GM12865 (cell line): ENCODE measurements at regions not wholly inside any gene's neighbourhood (a gene's known extent, or its start where the extent isn't known, plus 50 kb on each side); places are given as distances from the start of the nearest gene placed in this dataset.

Source experiments
- DNase-seq: peaks from one replicate; pipeline ENCODE4 v3.0.0; 2010; ENCODE audit warnings: low read depth
- H3K4me3 ChIP-seq: 2 replicates; pipeline ENCODE4 v1.5.1; 2011; ENCODE audit warnings: mild to moderate bottlenecking, low read depth, low read length, control low read depth
- TF ChIP-seq, protein P1 (sequence below): IDR thresholded peaks from 2 replicates; pipeline ENCODE4 v1.5.1; 2011; ENCODE audit warnings: low read length, control low read depth, low read depth, inconsistent platforms; ENCODE audit not compliant: insufficient read depth; ENCODE audit errors: missing control alignments

DNA sequence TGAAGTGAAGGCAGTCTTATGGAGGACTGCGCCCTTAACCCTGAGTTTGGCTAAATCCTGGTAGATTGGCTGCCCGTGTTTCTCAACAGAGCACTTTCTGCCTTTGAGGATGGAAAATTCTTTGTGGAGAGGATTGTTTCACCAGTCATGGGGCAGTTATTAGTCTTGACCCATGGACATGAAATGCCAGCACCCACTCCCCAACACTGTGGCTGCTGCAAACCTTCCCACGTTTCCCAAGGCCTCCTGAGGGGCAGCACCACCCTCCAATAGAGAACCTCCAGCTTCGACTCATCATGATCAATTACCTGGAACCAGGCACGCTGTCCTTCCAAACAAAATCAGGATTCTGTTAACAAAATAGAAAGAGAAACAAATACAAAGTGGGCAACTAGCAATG lies 117.8 kb downstream of the PXDC1 start:
- TF ChIP-seq, protein P1, sequence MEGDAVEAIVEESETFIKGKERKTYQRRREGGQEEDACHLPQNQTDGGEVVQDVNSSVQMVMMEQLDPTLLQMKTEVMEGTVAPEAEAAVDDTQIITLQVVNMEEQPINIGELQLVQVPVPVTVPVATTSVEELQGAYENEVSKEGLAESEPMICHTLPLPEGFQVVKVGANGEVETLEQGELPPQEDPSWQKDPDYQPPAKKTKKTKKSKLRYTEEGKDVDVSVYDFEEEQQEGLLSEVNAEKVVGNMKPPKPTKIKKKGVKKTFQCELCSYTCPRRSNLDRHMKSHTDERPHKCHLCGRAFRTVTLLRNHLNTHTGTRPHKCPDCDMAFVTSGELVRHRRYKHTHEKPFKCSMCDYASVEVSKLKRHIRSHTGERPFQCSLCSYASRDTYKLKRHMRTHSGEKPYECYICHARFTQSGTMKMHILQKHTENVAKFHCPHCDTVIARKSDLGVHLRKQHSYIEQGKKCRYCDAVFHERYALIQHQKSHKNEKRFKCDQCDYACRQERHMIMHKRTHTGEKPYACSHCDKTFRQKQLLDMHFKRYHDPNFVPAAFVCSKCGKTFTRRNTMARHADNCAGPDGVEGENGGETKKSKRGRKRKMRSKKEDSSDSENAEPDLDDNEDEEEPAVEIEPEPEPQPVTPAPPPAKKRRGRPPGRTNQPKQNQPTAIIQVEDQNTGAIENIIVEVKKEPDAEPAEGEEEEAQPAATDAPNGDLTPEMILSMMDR, result no peak
- H3K4me3 ChIP-seq, result no peak overlapping the region
- DNase-seq, result no peak

DNA sequence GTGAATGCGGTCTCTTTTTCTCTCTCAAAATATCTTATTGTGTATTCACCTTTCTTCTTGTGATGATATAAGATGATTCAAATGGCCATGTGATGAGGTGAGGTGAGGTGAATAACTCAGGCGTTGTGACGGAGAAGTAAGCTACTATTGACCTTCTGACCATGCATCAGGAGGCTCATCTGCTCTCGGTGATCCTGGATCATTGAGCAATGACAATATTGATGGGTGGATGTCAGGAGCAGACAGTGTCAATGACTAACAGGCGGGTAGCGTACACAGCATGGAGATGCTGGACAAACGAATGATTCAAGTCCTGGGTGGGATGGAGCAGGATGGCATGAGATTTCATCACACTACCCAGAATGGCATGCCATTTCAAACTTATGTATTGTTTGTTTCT lies 119.6 kb downstream of the PXDC1 start:
- no peak overlapping the region for H3K4me3 ChIP-seq
- DNase-seq, result no peak
- TF ChIP-seq, protein P1, result no peak

DNA sequence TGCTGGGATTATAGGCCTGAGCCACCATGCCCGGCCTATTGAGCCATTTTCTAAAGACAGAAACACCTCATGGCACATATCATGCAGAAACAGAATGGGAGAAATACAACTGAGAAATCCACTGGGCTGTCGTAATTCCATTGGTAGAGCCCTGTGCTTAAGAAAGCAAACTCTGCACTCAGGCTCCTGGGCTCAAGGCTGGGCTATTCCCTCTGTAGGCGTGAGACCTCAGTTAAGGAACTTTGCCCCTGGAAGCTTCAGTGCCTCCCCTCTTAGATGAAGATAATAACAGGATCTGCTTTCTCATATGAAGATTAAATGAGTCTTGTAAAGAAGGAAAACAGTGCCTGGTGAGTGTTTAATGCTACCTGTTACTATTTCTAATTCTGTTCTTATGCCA lies 120.3 kb downstream of the PXDC1 start:
- H3K4me3 ChIP-seq, result no peak overlapping the region
- no peak for DNase-seq
- TF ChIP-seq, protein P1, result no peak

DNA sequence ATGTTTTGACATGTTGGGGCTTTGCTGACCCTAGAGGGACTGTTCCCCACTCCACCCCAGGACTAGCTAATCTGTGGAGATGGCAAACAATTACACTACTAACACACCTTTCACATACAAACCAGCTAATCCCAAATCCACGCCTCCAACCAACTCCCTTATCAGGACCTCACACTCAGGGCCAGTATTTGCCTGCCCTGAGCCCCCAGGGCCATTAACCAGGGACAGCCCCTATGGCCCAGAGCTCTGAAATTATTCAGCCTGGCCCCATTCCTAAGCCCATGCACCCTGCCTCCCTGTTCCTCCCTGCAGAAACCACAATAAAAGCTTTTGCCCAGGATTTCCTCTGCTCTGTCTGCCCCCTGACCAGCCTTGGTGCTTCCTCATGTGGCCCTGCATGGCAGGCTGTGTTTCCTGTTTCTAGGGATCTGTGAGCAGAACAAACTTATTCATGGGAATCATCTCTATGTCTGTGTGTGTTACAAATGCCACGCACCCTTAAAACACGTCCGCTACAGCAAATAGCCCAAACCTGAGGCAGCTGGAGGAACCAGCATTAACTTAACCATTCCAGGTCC lies 121.2 kb downstream of the PXDC1 start:
- H3K4me3 ChIP-seq, result no peak overlapping the region
- TF ChIP-seq, protein P1, result no peak
- DNase-seq, result no peak

DNA sequence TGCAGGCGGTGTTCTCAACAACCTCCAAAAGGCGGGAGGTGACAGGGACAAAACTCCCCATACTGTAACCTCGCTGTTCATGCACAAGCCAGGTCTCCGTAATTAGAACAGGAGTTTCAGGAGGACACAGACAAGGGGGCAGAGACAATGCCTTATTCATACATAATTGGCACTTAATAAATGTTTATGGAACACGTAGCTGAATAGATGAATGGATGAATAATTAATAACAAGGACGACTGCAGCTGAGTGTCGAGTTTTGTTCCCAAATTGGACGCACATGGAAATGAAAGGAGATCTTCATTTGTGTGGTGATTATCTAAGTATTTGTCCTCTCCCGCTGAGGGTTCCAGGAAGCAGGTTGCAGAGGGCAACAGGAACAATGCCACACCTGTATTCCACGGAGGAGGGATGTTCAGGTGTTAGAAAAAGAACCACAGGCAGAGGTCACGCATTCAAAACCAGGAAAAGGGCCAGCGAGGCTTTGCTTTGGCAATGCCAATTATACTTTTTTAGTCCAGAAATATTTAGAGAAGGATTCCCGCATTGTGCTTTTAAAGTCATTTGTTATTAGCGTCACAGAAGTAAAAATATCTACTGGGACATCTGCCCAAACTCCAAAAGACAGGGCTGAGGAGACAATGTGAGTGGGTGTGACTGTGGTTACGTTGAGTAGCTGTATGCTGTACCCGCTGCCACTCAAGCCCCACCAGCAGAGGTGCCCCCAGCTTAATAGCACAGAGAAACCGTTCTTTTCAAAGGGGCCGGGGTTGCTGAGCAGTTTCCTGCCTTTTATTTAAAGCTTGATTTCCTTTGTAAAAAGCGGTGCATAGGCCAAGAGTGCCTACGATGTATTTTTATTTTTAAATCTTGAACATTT lies 123.3 kb downstream of the PXDC1 start:
- no peak for DNase-seq
- H3K4me3 ChIP-seq, result no peak overlapping the region
- TF ChIP-seq, protein P1, result no peak

DNA sequence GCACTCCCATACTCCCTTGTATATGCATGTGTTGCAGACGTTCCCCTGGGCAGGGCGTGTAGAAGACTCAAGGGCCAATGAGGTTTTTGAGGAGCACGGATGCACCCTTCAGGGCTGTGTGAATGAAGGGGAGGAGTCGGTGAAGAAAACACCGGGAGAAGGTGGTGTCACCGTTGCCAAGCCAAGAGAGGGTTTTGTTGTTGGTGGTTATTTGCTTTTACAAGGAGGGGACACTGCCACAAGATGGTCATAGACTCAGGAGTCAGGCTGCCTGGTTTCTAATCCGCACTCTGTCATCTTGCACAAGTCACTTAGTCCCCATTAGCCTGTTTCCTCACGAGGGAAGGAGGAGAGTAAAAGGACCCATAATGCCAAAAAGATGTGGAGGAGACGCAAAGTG lies 124.0 kb downstream of the PXDC1 start:
- TF ChIP-seq, protein P1, result no peak
- no peak overlapping the region for H3K4me3 ChIP-seq
- no peak for DNase-seq

DNA sequence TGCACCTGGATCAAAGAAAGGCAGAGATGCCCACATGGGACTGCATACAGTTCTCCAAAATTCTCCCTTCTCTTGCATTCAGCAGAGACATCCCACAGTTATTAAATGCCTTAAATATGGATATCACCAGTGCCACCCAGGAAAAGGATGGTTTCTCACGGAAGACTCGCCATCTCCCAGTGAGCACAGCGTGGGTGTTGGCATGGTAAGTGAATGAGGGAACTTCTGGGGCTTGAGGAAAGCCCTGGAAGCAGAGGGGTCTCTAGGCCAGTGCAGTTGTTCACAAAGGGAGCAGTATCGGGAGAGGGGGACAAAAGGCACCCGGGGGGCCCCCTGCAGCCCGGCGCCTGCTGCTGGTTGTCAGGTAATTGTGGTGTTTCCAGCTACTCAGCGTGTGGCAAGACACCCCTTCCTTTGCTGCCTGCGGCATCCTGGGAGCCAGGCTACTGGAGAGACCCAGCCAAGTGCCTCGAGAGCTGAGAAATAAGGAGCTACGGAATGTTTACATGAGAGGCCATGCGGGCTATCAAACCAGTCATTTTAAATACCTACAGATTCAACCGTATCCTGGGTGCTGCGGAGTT lies 125.4 kb downstream of the PXDC1 start:
- DNase-seq, result no peak
- H3K4me3 ChIP-seq, result no peak overlapping the region
- TF ChIP-seq, protein P1, result no peak
